Lower lobe of right lung (tissue), 2 donors: ENCODE measurements at regions not wholly inside any gene's neighbourhood (a gene's known extent, or its start where the extent isn't known, plus 50 kb on each side); places are given as distances from the start of the nearest gene placed in this dataset.

Experiments
- ATAC-seq, 2 donors: fragments of 200-7000 bp; cut with Tn5 transposase; one replicate each; pipeline ENCODE4 v1.9.1; 2020 to 2022; ENCODE audit warnings: mild to moderate bottlenecking in 2 of 2, moderate library complexity in 2 of 2
- DNase-seq: peaks from one replicate; pipeline ENCODE4 v3.0.0-alpha.2; 2020
- H3K27ac ChIP-seq: fragments of 200-600 bp; one replicate; pipeline ENCODE4 v1.8.0; 2022
- H3K27me3 ChIP-seq: fragments of 200-600 bp; one replicate; pipeline ENCODE4 v1.8.0; 2022; ENCODE audit warnings: low read depth
- H3K36me3 ChIP-seq: fragments of 200-600 bp; one replicate; pipeline ENCODE4 v1.8.0; 2022; ENCODE audit warnings: mild to moderate bottlenecking
- H3K4me1 ChIP-seq: fragments of 200-600 bp; one replicate; pipeline ENCODE4 v1.8.0; 2022
- H3K4me3 ChIP-seq: fragments of 200-600 bp; one replicate; pipeline ENCODE4 v1.8.0; 2022; ENCODE audit warnings: mild to moderate bottlenecking
- H3K9me3 ChIP-seq: fragments of 200-600 bp; one replicate; pipeline ENCODE4 v1.8.0; 2022
- intact Hi-C: fragments of 100-400 bp; cut with DNase I; formaldehyde crosslinking; loops from one replicate; pipeline ENCODE4 v1.11.0; 2022
- TF ChIP-seq, protein P1 (sequence below): fragments of 200-600 bp; IDR thresholded peaks from one replicate; pipeline ENCODE4 v1.8.0; 2022; ENCODE audit warnings: antibody characterized with exemption, mild to moderate bottlenecking
- donor health status: DM: no; HTN: yes; CAD: no; lungs with severe emphysema.

DNA sequence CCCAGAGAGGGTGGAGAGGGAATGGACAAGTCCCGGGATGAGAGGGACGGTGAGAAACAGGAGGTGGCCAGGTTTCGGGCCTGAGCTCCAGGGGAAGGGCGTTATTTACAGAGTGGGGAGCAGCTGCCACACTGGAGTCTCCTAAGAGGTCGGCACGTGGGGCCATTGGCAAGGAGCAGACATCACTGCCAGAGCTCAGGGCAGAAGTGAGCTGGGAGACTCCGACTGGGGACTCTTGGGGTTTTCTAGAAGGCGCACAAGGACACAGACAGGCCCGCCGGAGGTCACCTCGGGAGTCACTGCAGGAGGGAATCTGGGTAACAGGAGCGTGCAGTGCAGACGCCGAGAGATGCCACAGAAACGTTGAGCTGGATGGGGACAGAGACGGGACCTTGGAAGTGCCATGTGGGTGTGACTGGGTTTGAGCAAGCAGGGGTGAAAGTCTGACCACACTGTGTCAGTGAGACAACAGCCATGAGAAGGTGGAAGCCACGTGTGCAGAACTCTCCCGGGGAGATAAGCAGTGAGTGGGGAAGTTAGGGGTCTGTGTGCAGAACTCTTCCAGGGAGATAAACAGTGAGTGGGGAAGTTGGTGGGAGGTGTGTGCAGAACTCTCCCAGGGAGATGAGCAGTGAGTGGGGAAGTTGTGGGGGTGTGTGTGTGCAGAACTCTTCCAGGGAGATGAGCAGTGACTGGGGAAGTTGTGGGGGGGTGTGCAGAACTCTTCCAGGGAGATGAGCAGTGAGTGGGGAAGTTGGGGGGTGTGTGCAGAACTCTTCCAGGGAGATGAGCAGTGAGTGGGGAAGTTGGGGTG is 187.5 kb downstream of the SHANK2 start:
- no peaks in the 10 kb centered on the region for H3K9me3 ChIP-seq
- no peaks in the 10 kb centered on the region for H3K27me3 ChIP-seq
- H3K27ac ChIP-seq: no peak overlapping the region
- intact Hi-C loops: no loop called here
- TF ChIP-seq, protein P1, sequence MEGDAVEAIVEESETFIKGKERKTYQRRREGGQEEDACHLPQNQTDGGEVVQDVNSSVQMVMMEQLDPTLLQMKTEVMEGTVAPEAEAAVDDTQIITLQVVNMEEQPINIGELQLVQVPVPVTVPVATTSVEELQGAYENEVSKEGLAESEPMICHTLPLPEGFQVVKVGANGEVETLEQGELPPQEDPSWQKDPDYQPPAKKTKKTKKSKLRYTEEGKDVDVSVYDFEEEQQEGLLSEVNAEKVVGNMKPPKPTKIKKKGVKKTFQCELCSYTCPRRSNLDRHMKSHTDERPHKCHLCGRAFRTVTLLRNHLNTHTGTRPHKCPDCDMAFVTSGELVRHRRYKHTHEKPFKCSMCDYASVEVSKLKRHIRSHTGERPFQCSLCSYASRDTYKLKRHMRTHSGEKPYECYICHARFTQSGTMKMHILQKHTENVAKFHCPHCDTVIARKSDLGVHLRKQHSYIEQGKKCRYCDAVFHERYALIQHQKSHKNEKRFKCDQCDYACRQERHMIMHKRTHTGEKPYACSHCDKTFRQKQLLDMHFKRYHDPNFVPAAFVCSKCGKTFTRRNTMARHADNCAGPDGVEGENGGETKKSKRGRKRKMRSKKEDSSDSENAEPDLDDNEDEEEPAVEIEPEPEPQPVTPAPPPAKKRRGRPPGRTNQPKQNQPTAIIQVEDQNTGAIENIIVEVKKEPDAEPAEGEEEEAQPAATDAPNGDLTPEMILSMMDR: no peak
- H3K36me3 ChIP-seq: no peaks in the 10 kb centered on the region
- H3K4me3 ChIP-seq: no peak overlapping the region
- ATAC-seq (no peak), DNase-seq (no peak)
- H3K4me1 ChIP-seq: no peaks in the 10 kb centered on the region

DNA sequence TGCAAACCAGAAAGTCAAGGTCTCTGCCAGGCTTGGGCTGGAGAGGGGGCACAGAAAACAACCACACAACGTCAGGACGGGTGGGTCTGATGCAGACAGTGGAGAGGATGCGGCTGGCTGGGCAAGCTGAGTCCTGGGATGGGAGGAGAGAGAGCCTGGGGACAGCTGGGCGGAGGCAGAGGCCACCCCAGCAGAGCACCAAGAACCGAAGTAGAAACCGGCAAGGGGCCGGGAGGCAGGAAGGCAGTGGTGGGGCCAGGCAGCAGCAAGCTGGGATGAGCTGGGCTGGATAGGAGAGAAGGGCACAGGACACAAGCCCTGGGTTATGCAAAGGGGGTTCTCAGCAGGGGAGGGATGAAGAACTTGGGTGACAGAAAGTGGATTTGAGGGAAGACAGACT is 188.2 kb downstream of the SHANK2 start:
- H3K27me3 ChIP-seq: no peaks in the 10 kb centered on the region
- DNase-seq (no peak), ATAC-seq (no peak)
- no peak overlapping the region for H3K4me3 ChIP-seq
- TF ChIP-seq, protein P1: no peak
- H3K9me3 ChIP-seq: no peaks in the 10 kb centered on the region
- H3K27ac ChIP-seq: no peak overlapping the region
- no peaks in the 10 kb centered on the region for H3K4me1 ChIP-seq
- intact Hi-C loops: no loop called here
- no peaks in the 10 kb centered on the region for H3K36me3 ChIP-seq

DNA sequence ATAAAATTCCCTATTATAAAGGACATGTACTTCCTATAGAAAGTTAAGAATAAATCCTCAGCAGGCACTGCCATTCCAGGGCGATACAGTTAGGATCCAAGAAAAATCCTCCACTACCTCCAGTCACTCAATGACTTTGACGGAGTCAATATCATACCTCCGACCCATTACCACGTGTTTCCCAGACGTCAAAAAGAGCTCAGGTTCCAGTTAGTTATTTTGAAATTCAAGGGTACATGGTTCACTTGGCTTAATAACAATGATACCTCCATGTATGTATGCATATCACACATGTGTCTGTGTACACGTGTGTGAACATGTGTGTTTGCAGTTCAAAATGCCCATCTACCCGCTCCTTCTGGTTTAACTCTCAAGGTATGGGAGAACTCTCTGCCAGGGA is 189.2 kb downstream of the SHANK2 start:
- TF ChIP-seq, protein P1: no peak

DNA sequence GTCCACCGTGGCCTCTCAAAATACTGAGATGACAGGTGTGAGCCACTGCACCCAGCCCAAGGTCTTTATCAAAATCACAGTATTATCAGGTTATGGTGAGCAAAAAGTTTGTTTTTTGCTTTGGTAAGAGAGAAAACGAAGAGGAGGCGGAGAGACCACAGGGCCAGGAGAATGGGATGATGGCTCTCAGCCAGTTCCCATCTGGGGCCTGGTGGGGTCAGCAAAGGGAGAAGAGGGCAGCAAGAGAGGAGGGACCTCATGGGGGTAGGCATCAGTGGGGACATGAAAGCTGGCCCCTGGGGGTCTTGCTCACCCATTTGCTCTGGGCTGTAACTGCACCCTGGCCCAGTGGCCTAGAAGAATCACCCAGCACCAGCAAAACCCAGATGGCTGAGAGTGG is 190.2 kb downstream of the SHANK2 start:
- H3K4me1 ChIP-seq: no peaks in the 10 kb centered on the region
- H3K36me3 ChIP-seq: no peaks in the 10 kb centered on the region
- H3K27ac ChIP-seq: no peak overlapping the region
- intact Hi-C loops: no loop called here
- H3K4me3 ChIP-seq: no peak overlapping the region
- DNase-seq (no peak), ATAC-seq (no peak)
- no peaks in the 10 kb centered on the region for H3K9me3 ChIP-seq
- TF ChIP-seq, protein P1: no peak
- H3K27me3 ChIP-seq: no peaks in the 10 kb centered on the region

More for the DNA sequence above, 189.2 kb downstream of the SHANK2 start:
- no peaks in the 10 kb centered on the region for H3K27me3 ChIP-seq
- H3K9me3 ChIP-seq: no peaks in the 10 kb centered on the region
- intact Hi-C loops: no loop called here
- DNase-seq (no peak), ATAC-seq (no peak)
- H3K36me3 ChIP-seq: no peaks in the 10 kb centered on the region
- H3K4me1 ChIP-seq: no peaks in the 10 kb centered on the region
- no peak overlapping the region for H3K27ac ChIP-seq
- H3K4me3 ChIP-seq: no peak overlapping the region

DNA sequence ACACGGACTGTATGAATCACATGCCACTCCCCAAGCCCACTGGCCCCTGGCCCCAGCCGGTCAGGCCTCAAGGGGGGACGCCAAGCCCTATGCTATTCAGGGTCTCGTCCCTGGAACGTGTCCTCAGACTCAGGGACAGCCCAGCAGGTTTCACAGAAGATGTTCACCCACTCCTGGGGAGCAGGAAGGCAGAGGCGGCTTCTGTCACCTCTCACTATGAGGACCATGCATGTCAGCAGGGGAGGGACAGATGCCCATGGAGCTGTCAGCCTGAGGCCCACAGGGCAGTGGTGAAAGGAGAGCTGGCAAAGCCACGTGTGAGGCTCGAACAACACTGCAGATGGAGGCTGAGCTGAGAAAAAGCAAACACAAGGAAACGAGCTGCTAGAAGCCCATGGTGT is 192.0 kb downstream of the SHANK2 start:
- Histone ChIP-seq H3K4me1 (no peaks in the 10 kb centered on the region), H3K4me3 (no peak overlapping the region), H3K9me3 (no peaks in the 10 kb centered on the region), H3K36me3 (no peaks in the 10 kb centered on the region), H3K27me3 (no peaks in the 10 kb centered on the region), H3K27ac (no peak overlapping the region)
- intact Hi-C loops: no loop called here
- ATAC-seq: no peak
- TF ChIP-seq, protein P1: no peak
- no peak for DNase-seq
